GM12878 (cell line): ENCODE measurements at regions not wholly inside any gene's neighbourhood (a gene's known extent, or its start where the extent isn't known, plus 50 kb on each side); places are given as distances from the start of the nearest gene placed in this dataset.

Experiments
- ATAC-seq: fragments of 200-7000 bp; cut with Tn5 transposase; 3 replicates; pipeline ENCODE4 v1.9.1; 2020; ENCODE audit warnings: mild to moderate bottlenecking, moderate library complexity
- BruUV-seq: library from RNA; stranded (reverse); fragments of 400-500 nt; replicated peaks from 2 replicates; lab custom pipeline; 2021; lab: Mats Ljungman, UMichigan
- CTCF ChIA-PET: fragments of 300-600 bp; sonication (Branson Sonifier 250); formaldehyde crosslinking; extraction: SDS; loops from one replicate; lab custom pipeline; 2021; ENCODE audit warnings: inconsistent platforms; lab: Yijun Ruan, JAX
- POLR2A ChIA-PET: fragments of 350-600 bp; formaldehyde crosslinking; extraction: SDS; loops from one replicate; lab custom pipeline; 2021; ENCODE audit warnings: inconsistent platforms; lab: Charles Lee
- RAD21 ChIA-PET: fragments of 300-600 bp; sonication (Branson Sonifier 250); formaldehyde crosslinking; loops from one replicate; lab custom pipeline; 2023; ENCODE audit warnings: antibody characterized with exemption; ENCODE audit not compliant: unreplicated experiment; lab: Charles Lee
- SMC1A ChIA-PET: fragments of 300-600 bp; sonication (Branson Sonifier 250); formaldehyde crosslinking; loops from one replicate; lab custom pipeline; 2023; ENCODE audit not compliant: unreplicated experiment, uncharacterized antibody; lab: Charles Lee
- DNase-seq: peaks from one replicate; pipeline ENCODE4 v3.0.0-alpha.2; 2011; ENCODE audit warnings: low read depth, low spot score
- FAIRE-seq: peaks from 3 replicates; lab custom pipeline; 2011; peaks lifted over from hg19 to GRCh38; lab: Jason Lieb, UNC
- H2AFZ ChIP-seq: 2 replicates; pipeline ENCODE4 v1.6.0; 2011; ENCODE audit warnings: low read depth, low read length, control low read depth; ENCODE audit not compliant: control insufficient read depth
- H3K27ac ChIP-seq: 2 replicates; pipeline ENCODE4 v1.5.1; 2011; ENCODE audit warnings: control low read depth; ENCODE audit not compliant: control insufficient read depth, insufficient read depth
- H3K27me3 ChIP-seq, 2 experiments: replicated peaks in 1 of 2; 2 replicates each; pipeline versions ENCODE4 v1.6.0 to v1.6.1; 2011; ENCODE audit warnings: low read length in 1 of 2; ENCODE audit not compliant: control insufficient read depth in 2 of 2, insufficient read depth in 2 of 2
- H3K36me3 ChIP-seq, 2 experiments: 2 replicates each; pipeline ENCODE4 v1.5.1; 2011; ENCODE audit warnings: low read length in 1 of 2; ENCODE audit not compliant: control insufficient read depth in 2 of 2, insufficient read depth in 2 of 2
- H3K4me1 ChIP-seq: 2 replicates; pipeline ENCODE4 v1.6.1; 2011; ENCODE audit warnings: mild to moderate bottlenecking, low read length, moderate library complexity, mixed read lengths; ENCODE audit not compliant: control insufficient read depth, insufficient read depth
- H3K4me2 ChIP-seq: 2 replicates; pipeline ENCODE4 v1.6.0; 2011; ENCODE audit warnings: control low read depth; ENCODE audit not compliant: control insufficient read depth, insufficient read depth
- H3K4me3 ChIP-seq: fragments of 200-600 bp; sonication (generic); 2 replicates; pipeline ENCODE4 v1.5.1; 2016
- H3K79me2 ChIP-seq: 2 replicates; pipeline ENCODE4 v1.6.0; 2011; ENCODE audit warnings: low read length; ENCODE audit not compliant: control insufficient read depth, insufficient read depth
- H3K9ac ChIP-seq: 2 replicates; pipeline ENCODE4 v1.8.0; 2011; ENCODE audit warnings: low read length, control low read depth, mixed read lengths; ENCODE audit not compliant: control insufficient read depth, insufficient read depth
- H3K9me3 ChIP-seq: replicated peaks from 3 replicates; pipeline ENCODE4 v1.5.1; 2011; ENCODE audit warnings: mild to moderate bottlenecking, low read length; ENCODE audit not compliant: control insufficient read depth, insufficient read depth
- H4K20me1 ChIP-seq: 2 replicates; pipeline ENCODE4 v1.6.0; 2011; ENCODE audit not compliant: control insufficient read depth, insufficient read depth
- ATF7 ChIP-seq: fragments of 450-650 bp; IDR thresholded peaks from 2 replicates; pipeline ENCODE4 v1.6.1; 2016; ENCODE audit warnings: low read depth, mild to moderate bottlenecking
- BRCA1 ChIP-seq: IDR thresholded peaks from 2 replicates; pipeline ENCODE4 v1.6.1; 2011; ENCODE audit warnings: low read depth, low read length, improper control_type of control experiment
- CHD1 ChIP-seq: IDR thresholded peaks from 2 replicates; pipeline ENCODE4 v1.6.1; 2012; ENCODE audit warnings: low read depth, low read length, improper control_type of control experiment
- ETV6 ChIP-seq, 2 experiments: fragments of 450-650 bp in 1 of 2; IDR thresholded peaks in 1 of 2; conservative IDR thresholded peaks in 1 of 2; 2 replicates each; pipeline ENCODE4 v1.6.1; 2014; ENCODE audit warnings: antibody characterized with exemption in 1 of 2, borderline replicate concordance in 1 of 2, low read depth in 1 of 2, mild to moderate bottlenecking in 1 of 2, moderate library complexity in 1 of 2
- FOS ChIP-seq: IDR thresholded peaks from 3 replicates; pipeline ENCODE4 v1.6.1; 2011; ENCODE audit warnings: borderline replicate concordance; ENCODE audit not compliant: insufficient read length; ENCODE audit errors: extremely low read depth
- JUNB ChIP-seq: IDR thresholded peaks from 2 replicates; pipeline ENCODE4 v1.6.1; 2016; ENCODE audit warnings: antibody characterized with exemption, mild to moderate bottlenecking
- MYB ChIP-seq: fragments of 150-350 bp; IDR thresholded peaks from 2 replicates; pipeline ENCODE4 v1.6.1; 2014; ENCODE audit warnings: mild to moderate bottlenecking, low read depth, low read length, borderline replicate concordance
- PAX5 ChIP-seq: IDR thresholded peaks from 2 replicates; pipeline ENCODE4 v1.6.1; 2011; ENCODE audit warnings: low read depth, low read length, borderline replicate concordance
- RAD21 ChIP-seq: IDR thresholded peaks from 2 replicates; pipeline ENCODE4 v1.6.1; 2011; ENCODE audit warnings: mild to moderate bottlenecking, low read depth, low read length, moderate library complexity; ENCODE audit not compliant: insufficient read depth
- SREBF1 ChIP-seq: IDR thresholded peaks from 2 replicates; pipeline ENCODE4 v1.6.1; 2012; ENCODE audit warnings: mild to moderate bottlenecking, low read length
- TARDBP ChIP-seq: IDR thresholded peaks from 2 replicates; pipeline ENCODE4 v1.6.1; 2016; ENCODE audit warnings: borderline replicate concordance
- TCF3 ChIP-seq: IDR thresholded peaks from 2 replicates; pipeline ENCODE4 v1.6.1; 2012; ENCODE audit warnings: low read depth, mild to moderate bottlenecking, low read length, borderline replicate concordance; ENCODE audit not compliant: insufficient read depth
- ZNF207 ChIP-seq: fragments of 450-650 bp; IDR thresholded peaks from 2 replicates; pipeline ENCODE4 v1.6.1; 2014; ENCODE audit warnings: antibody characterized with exemption, mild to moderate bottlenecking, borderline replicate concordance
- WGBS: methylation state at CpG from one replicate; pipeline ENCODE4 v1.1.6; 2016; ENCODE audit warnings: low lambda C conversion rate; ENCODE audit not compliant: insufficient replicate concordance, insufficient coverage; ENCODE audit errors: missing lambda C conversion rate; 5-methylcytosine and 5-hydroxymethylcytosine counted together
- in situ Hi-C: fragments of 300-500 bp; cut with MboI; formaldehyde crosslinking; loops from 9 replicates; pipeline ENCODE4 v1.14.3; 2018; ENCODE audit warnings: mixed read lengths
- intact Hi-C: fragments of 100-400 bp; cut with micrococcal nuclease; formaldehyde crosslinking; loops from one replicate; pipeline ENCODE4 v1.14.2; 2022; ENCODE audit not compliant: unreplicated experiment
- TF ChIP-seq, protein P1 (sequence below): fragments of 450-650 bp; IDR thresholded peaks from 2 replicates; pipeline ENCODE4 v1.6.1; 2017; ENCODE audit warnings: mild to moderate bottlenecking, moderate library complexity
- TF ChIP-seq, protein P2 (sequence below): fragments of 450-650 bp; formaldehyde crosslinking; IDR thresholded peaks from 2 replicates; pipeline ENCODE4 v1.5.0; 2022; ENCODE audit warnings: mild to moderate bottlenecking, missing genetic modification characterization

DNA sequence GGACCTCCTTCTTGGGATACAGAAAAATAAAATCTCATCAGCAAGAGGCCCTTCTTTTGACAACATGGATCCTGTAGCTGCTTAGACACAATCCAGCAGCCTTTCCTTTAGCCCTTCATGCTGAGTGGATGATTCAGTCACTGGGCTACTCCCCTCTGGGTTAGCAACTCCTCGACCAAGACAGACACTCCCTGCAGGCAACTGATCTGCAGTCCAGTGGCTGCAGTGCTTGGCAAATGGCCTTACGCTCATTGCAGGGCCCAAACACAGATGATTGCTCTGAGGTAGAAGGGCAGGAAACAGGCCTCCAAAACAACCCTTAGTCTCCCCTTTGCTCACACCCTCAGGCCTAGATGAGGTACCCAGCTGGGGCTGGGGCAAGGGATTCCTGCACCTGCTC, 73.2 kb upstream of the OPCML start:
- in situ Hi-C loops, result no loop called here
- no peak for DNase-seq
- Histone ChIP-seq H2AFZ (no peak overlapping the region), H3K27me3 (no peaks in the 10 kb centered on the region), H3K9ac (no peak overlapping the region), H3K4me2 (no peak overlapping the region), H4K20me1 (no peaks in the 10 kb centered on the region), H3K4me1 (no peaks in the 10 kb centered on the region), H3K27ac (no peak overlapping the region), H3K36me3 (no peaks in the 10 kb centered on the region), H3K9me3 (no peaks in the 10 kb centered on the region), H3K4me3 (no peak overlapping the region), H3K79me2 (no peaks in the 10 kb centered on the region)
- ChIA-PET CTCF (no interaction called here), SMC1A (no interaction called here), RAD21 (no interaction called here), POLR2A (no interaction called here)
- no peak for ATAC-seq
- intact Hi-C loops, result no loop called here
- no TSS peak for BruUV-seq
- FAIRE-seq, result no peak
- WGBS, result 0% methylated on average over 2 of the region's 2 CpGs
- TF ChIP-seq FOS (no peak), ETV6 (conservative IDR thresholded peaks at IDR 0.05 in 1 of 2, IDR thresholded peaks at IDR 0.05 in 1 of 2; ENCODE audit: borderline replicate concordance in 1 of 2, low read depth in 1 of 2) (no peak), BRCA1 (no peak), SREBF1 (no peak), PAX5 (no peak), ZNF207 (no peak), TARDBP (no peak), ATF7 (no peak), JUNB (no peak), TCF3 (no peak), RAD21 (no peak), MYB (no peak), CHD1 (no peak)
- TF ChIP-seq, protein P1, sequence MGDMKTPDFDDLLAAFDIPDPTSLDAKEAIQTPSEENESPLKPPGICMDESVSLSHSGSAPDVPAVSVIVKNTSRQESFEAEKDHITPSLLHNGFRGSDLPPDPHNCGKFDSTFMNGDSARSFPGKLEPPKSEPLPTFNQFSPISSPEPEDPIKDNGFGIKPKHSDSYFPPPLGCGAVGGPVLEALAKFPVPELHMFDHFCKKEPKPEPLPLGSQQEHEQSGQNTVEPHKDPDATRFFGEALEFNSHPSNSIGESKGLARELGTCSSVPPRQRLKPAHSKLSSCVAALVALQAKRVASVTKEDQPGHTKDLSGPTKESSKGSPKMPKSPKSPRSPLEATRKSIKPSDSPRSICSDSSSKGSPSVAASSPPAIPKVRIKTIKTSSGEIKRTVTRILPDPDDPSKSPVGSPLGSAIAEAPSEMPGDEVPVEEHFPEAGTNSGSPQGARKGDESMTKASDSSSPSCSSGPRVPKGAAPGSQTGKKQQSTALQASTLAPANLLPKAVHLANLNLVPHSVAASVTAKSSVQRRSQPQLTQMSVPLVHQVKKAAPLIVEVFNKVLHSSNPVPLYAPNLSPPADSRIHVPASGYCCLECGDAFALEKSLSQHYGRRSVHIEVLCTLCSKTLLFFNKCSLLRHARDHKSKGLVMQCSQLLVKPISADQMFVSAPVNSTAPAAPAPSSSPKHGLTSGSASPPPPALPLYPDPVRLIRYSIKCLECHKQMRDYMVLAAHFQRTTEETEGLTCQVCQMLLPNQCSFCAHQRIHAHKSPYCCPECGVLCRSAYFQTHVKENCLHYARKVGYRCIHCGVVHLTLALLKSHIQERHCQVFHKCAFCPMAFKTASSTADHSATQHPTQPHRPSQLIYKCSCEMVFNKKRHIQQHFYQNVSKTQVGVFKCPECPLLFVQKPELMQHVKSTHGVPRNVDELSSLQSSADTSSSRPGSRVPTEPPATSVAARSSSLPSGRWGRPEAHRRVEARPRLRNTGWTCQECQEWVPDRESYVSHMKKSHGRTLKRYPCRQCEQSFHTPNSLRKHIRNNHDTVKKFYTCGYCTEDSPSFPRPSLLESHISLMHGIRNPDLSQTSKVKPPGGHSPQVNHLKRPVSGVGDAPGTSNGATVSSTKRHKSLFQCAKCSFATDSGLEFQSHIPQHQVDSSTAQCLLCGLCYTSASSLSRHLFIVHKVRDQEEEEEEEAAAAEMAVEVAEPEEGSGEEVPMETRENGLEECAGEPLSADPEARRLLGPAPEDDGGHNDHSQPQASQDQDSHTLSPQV, result no peak
- TF ChIP-seq, protein P2, sequence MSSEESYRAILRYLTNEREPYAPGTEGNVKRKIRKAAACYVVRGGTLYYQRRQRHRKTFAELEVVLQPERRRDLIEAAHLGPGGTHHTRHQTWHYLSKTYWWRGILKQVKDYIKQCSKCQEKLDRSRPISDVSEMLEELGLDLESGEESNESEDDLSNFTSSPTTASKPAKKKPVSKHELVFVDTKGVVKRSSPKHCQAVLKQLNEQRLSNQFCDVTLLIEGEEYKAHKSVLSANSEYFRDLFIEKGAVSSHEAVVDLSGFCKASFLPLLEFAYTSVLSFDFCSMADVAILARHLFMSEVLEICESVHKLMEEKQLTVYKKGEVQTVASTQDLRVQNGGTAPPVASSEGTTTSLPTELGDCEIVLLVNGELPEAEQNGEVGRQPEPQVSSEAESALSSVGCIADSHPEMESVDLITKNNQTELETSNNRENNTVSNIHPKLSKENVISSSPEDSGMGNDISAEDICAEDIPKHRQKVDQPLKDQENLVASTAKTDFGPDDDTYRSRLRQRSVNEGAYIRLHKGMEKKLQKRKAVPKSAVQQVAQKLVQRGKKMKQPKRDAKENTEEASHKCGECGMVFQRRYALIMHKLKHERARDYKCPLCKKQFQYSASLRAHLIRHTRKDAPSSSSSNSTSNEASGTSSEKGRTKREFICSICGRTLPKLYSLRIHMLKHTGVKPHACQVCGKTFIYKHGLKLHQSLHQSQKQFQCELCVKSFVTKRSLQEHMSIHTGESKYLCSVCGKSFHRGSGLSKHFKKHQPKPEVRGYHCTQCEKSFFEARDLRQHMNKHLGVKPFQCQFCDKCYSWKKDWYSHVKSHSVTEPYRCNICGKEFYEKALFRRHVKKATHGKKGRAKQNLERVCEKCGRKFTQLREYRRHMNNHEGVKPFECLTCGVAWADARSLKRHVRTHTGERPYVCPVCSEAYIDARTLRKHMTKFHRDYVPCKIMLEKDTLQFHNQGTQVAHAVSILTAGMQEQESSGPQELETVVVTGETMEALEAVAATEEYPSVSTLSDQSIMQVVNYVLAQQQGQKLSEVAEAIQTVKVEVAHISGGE, result no peak
